ENCODE measurements at regions not wholly inside any gene's neighbourhood (a gene's known extent, or its start where the extent isn't known, plus 50 kb on each side); places are given as distances from the start of the nearest gene placed in this dataset.
"Not testable (repeated sequence)": the region's sequence is repeated elsewhere in the genome, so short reads cannot be mapped to it uniquely, and the experiment has no call there.

- FAIRE-seq: not testable (repeated sequence)
Observed at GRCh38 chr12:54799966-54800365, 54.4 kb upstream of the MUCL1 start.

- no peak for FAIRE-seq
Observed at GRCh38 chr12:54798651-54799050, 55.7 kb upstream of the MUCL1 start.

- no peak for FAIRE-seq
Observed at GRCh38 chr12:54796991-54797390, 57.3 kb upstream of the MUCL1 start.

GRCh38 chr12:54795644-54796043 is 58.7 kb upstream of the MUCL1 start:
- no peak for FAIRE-seq

- no peak for FAIRE-seq
Observed at GRCh38 chr12:54786081-54786480, 68.2 kb upstream of the MUCL1 start.

GRCh38 chr12:54784115-54784514 is 70.2 kb upstream of the MUCL1 start:
- FAIRE-seq: no peak

GRCh38 chr12:54777031-54777430 is 77.3 kb upstream of the MUCL1 start:
- not testable (repeated sequence) for FAIRE-seq

- FAIRE-seq: no peak
Observed at GRCh38 chr12:54773593-54773992, 80.7 kb upstream of the MUCL1 start.

- FAIRE-seq: no peak
Observed at GRCh38 chr12:54765652-54766051, 88.7 kb upstream of the MUCL1 start.

GRCh38 chr12:54762390-54762789 is 91.9 kb upstream of the MUCL1 start:
- no peak for FAIRE-seq

GRCh38 chr12:54759751-54760150 is 94.6 kb upstream of the MUCL1 start:
- FAIRE-seq: peak; percentile 11

GRCh38 chr12:54751493-54751892 is 102.8 kb upstream of the MUCL1 start:
- FAIRE-seq: no peak

- peak; percentile 87 for FAIRE-seq
Observed at GRCh38 chr12:54749191-54749818, 101.1 kb upstream of the DCD start.

- no peak for FAIRE-seq
Observed at GRCh38 chr12:54744590-54744989, 96.4 kb upstream of the DCD start.

GRCh38 chr12:54740882-54741281 is 92.7 kb upstream of the DCD start:
- FAIRE-seq: no peak

- FAIRE-seq: no peak
Observed at GRCh38 chr12:54736549-54736948, 88.4 kb upstream of the DCD start.

- FAIRE-seq: no peak
Observed at GRCh38 chr12:54734196-54734950, 86.2 kb upstream of the DCD start.

- FAIRE-seq: no peak
Observed at GRCh38 chr12:54725233-54725843, 77.2 kb upstream of the DCD start.

GRCh38 chr12:54723379-54724256 is 75.5 kb upstream of the DCD start:
- FAIRE-seq: no peak

GRCh38 chr12:54721312-54721711 is 73.1 kb upstream of the DCD start:
- FAIRE-seq: no peak

GRCh38 chr12:54719691-54720090 is 71.5 kb upstream of the DCD start:
- no peak for FAIRE-seq

- FAIRE-seq: no peak
Observed at GRCh38 chr12:54716261-54716660, 68.1 kb upstream of the DCD start.

- not testable (repeated sequence) for FAIRE-seq
Observed at GRCh38 chr12:54713876-54714275, 65.7 kb upstream of the DCD start.
